CD4-positive, alpha-beta T cell (primary cell): ENCODE measurements at regions not wholly inside any gene's neighbourhood (a gene's known extent, or its start where the extent isn't known, plus 50 kb on each side); places are given as distances from the start of the nearest gene placed in this dataset.

ENCODE experiments used
- ATAC-seq: fragments of 200-7000 bp; cut with Tn5 transposase; one replicate; pipeline ENCODE4 v1.10.0; 2022; ENCODE audit warnings: mild to moderate bottlenecking; ENCODE audit not compliant: poor library complexity
- CTCF ChIA-PET: fragments of 350-600 bp; sonication (Branson Sonifier 250); formaldehyde crosslinking; loops from one replicate; lab custom pipeline; 2021; ENCODE audit warnings: antibody characterized with exemption, inconsistent platforms; lab: Charles Lee
- POLR2A ChIA-PET: fragments of 350-600 bp; sonication (Branson Sonifier 250); formaldehyde crosslinking; loops from one replicate; lab custom pipeline; 2021; ENCODE audit warnings: antibody characterized with exemption, inconsistent platforms; lab: Charles Lee
- DNase-seq, 14 experiments: peaks; one replicate each; pipeline ENCODE4 v3.0.0-alpha.2; 2013 to 2020; ENCODE audit warnings: mixed read lengths in 2 of 14
- H3K27ac ChIP-seq, 2 donors: one replicate each; pipeline versions ENCODE4 v1.5.1 to v1.7.0; 2013; ENCODE audit warnings: low read length in 2 of 2, low read depth in 1 of 2, mild to moderate bottlenecking in 1 of 2
- H3K27me3 ChIP-seq, 2 experiments: 1 replicate in 1 of 2; 2 replicates in 1 of 2; pipeline versions ENCODE4 v1.6.1 to v1.7.0; 2013; ENCODE audit warnings: low read length in 2 of 2, control low read depth in 1 of 2, mild to moderate bottlenecking in 1 of 2, moderate library complexity in 1 of 2; ENCODE audit not compliant: insufficient read depth in 2 of 2, control insufficient read depth in 1 of 2
- H3K36me3 ChIP-seq: one replicate; pipeline ENCODE4 v1.6.1; 2013; ENCODE audit warnings: low read length, control low read depth; ENCODE audit not compliant: insufficient read depth
- H3K4me1 ChIP-seq: one replicate; pipeline ENCODE4 v1.6.1; 2013; ENCODE audit warnings: low read length, control low read depth; ENCODE audit not compliant: insufficient read depth
- H3K4me3 ChIP-seq: one replicate; pipeline ENCODE4 v1.5.1; 2013; ENCODE audit warnings: mild to moderate bottlenecking, low read length, moderate library complexity
- H3K9me3 ChIP-seq, 2 experiments: 1 replicate in 1 of 2; 2 replicates in 1 of 2; pipeline versions ENCODE4 v1.6.1 to v1.7.0; 2013; ENCODE audit warnings: low read length in 2 of 2, mild to moderate bottlenecking in 2 of 2, control low read depth in 1 of 2, moderate library complexity in 1 of 2; ENCODE audit not compliant: control insufficient read depth in 1 of 2, insufficient read depth in 1 of 2
- H3K27ac Mint-ChIP-seq: one replicate; pipeline ENCODE4 v1.8.0; 2020; ENCODE audit warnings: mixed read lengths
- H3K27me3 Mint-ChIP-seq: one replicate; pipeline ENCODE4 v1.8.0; 2021; ENCODE audit warnings: mixed read lengths
- H3K36me3 Mint-ChIP-seq: one replicate; pipeline ENCODE4 v1.8.0; 2021; ENCODE audit warnings: low read depth, mixed read lengths
- H3K4me1 Mint-ChIP-seq: one replicate; pipeline ENCODE4 v1.8.0; 2021; ENCODE audit warnings: low read depth, mixed read lengths
- H3K4me3 Mint-ChIP-seq: one replicate; pipeline ENCODE4 v1.8.0; 2020; ENCODE audit warnings: mild to moderate bottlenecking, mixed read lengths
- H3K9me3 Mint-ChIP-seq: one replicate; pipeline ENCODE4 v1.8.0; 2020; ENCODE audit warnings: mixed read lengths
- intact Hi-C, 2 experiments: fragments of 100-400 bp; cut with DNase I in 1 of 2; cut with micrococcal nuclease in 1 of 2; formaldehyde crosslinking; loops; one replicate each; pipeline versions ENCODE4 v1.15.1 to v1.9.0; 2023 to 2025; cut with DNase I, micrococcal nuclease
- TF ChIP-seq, protein P1 (sequence below): fragments of 200-600 bp; IDR thresholded peaks from one replicate; pipeline ENCODE4 v1.8.0; 2022; ENCODE audit warnings: antibody characterized with exemption, mild to moderate bottlenecking

DNA sequence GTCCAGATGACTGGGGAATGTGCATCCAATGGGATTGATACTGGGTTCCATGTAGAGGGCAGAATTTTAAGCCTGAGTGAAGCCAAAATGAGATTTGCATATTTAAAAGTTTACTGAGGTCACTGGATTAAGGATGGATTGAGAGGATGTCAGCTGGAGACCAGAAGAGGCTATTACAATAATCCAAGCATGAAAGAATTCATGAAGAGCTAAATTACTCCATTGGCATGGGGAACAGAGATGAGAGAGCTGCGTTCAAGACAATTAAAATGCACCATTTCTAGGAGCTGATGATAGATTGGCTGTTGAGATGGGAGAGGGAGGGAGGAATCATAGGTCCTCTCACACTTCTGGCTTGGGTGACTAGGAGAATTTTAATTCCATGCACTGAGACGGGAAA, 158.5 kb downstream of the JCAD start:
- H3K36me3 ChIP-seq: no peaks in the 10 kb centered on the region
- no peak overlapping the region for H3K4me3 ChIP-seq
- H3K4me1 ChIP-seq: no peaks in the 10 kb centered on the region
- ATAC-seq (no peak), DNase-seq (no peak)
- POLR2A ChIA-PET: no interaction called here
- CTCF ChIA-PET: no interaction called here
- H3K9me3 ChIP-seq: no peaks in the 10 kb centered on the region
- TF ChIP-seq, protein P1, sequence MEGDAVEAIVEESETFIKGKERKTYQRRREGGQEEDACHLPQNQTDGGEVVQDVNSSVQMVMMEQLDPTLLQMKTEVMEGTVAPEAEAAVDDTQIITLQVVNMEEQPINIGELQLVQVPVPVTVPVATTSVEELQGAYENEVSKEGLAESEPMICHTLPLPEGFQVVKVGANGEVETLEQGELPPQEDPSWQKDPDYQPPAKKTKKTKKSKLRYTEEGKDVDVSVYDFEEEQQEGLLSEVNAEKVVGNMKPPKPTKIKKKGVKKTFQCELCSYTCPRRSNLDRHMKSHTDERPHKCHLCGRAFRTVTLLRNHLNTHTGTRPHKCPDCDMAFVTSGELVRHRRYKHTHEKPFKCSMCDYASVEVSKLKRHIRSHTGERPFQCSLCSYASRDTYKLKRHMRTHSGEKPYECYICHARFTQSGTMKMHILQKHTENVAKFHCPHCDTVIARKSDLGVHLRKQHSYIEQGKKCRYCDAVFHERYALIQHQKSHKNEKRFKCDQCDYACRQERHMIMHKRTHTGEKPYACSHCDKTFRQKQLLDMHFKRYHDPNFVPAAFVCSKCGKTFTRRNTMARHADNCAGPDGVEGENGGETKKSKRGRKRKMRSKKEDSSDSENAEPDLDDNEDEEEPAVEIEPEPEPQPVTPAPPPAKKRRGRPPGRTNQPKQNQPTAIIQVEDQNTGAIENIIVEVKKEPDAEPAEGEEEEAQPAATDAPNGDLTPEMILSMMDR: no peak
- Mint-ChIP-seq H3K27ac (no peak overlapping the region), H3K36me3 (no peaks in the 10 kb centered on the region), H3K4me1 (no peaks in the 10 kb centered on the region), H3K9me3 (no peaks in the 10 kb centered on the region), H3K27me3 (peaks cover 12% of the 10 kb centered on the region), H3K4me3 (no peak overlapping the region)
- intact Hi-C loops: no loop called here
- H3K27ac ChIP-seq: no peak overlapping the region
- H3K27me3 ChIP-seq: peaks cover 0 to 5% of the 10 kb centered on the region in 2 experiments

DNA sequence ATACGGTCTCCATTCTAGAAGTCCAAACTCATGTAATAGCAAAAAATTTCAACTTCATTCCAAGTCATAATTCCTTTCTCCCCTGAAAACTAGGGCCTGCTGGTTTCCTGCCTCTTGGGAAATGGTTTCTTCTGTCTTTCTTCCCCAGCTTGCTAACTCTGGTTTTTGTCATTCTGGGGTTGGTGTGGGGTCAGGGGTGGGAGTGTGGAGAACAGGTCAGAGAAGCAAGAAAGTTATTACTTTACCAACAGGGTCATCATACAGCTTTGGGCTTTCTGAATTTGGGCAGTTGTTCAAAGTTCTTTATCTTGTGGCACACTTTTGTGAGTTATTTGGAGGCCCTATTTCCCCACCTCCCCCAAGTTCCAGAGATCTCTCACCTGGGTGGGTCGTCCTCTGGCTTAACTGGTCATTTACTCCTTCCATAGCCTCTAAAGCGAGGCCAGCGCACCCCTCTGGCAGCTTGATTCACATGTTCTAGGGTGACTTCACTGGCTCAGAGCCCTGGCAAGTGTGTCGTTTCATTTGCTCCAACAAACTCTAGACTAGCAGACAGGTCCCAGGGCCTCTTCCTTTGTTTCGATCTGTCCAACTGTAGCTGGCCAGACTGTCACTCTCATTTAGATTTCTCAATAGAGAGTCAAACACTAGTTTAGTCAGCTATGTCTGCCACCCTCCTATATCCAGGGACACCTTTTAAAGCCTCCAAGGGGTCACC, 161.2 kb downstream of the JCAD start:
- peaks cover 6% of the 10 kb centered on the region for H3K9me3 Mint-ChIP-seq

DNA sequence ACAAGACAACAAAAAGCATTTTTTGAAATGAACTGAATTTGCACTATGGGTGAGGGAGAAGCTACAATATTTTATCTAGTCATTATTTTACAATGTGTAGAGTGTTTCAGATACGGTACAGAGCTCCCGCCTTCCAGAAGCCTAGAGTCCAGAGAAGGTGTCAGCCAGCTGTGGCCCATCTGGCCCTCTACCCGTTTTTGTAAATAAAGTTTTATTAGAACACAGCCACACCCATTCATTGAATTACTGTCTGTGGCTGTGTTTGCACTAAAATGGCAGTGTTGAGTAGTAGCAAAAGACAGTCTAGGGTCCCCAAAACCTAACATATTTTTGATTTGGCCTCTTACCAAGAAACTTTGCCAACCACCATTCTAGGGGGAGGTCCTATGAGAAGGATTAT, 162.0 kb downstream of the JCAD start:
- intact Hi-C loops: no loop called here
- Mint-ChIP-seq H3K27ac (no peak overlapping the region), H3K4me3 (no peak overlapping the region), H3K27me3 (peaks cover 12% of the 10 kb centered on the region), H3K9me3 (peaks cover 6% of the 10 kb centered on the region), H3K36me3 (no peaks in the 10 kb centered on the region), H3K4me1 (no peaks in the 10 kb centered on the region)
- Histone ChIP-seq H3K36me3 (no peaks in the 10 kb centered on the region), H3K4me3 (no peak overlapping the region), H3K27ac (no peak overlapping the region), H3K9me3 (no peaks in the 10 kb centered on the region), H3K4me1 (no peaks in the 10 kb centered on the region), H3K27me3 (peaks cover 0 to 3% of the 10 kb centered on the region in 2 experiments)
- DNase-seq: no peak
- CTCF ChIA-PET: no interaction called here
- ATAC-seq: no peak
- POLR2A ChIA-PET: no interaction called here
- TF ChIP-seq, protein P1: no peak

More for the DNA sequence above, 161.2 kb downstream of the JCAD start:
- H3K36me3 Mint-ChIP-seq: no peaks in the 10 kb centered on the region
- Histone ChIP-seq H3K36me3 (no peaks in the 10 kb centered on the region), H3K4me3 (no peak overlapping the region), H3K4me1 (no peaks in the 10 kb centered on the region), H3K27me3 (peaks cover 0 to 3% of the 10 kb centered on the region in 2 experiments), H3K9me3 (no peaks in the 10 kb centered on the region), H3K27ac (no peak overlapping the region)
- ChIA-PET CTCF (no interaction called here), POLR2A (no interaction called here)
- DNase-seq (no peak), ATAC-seq (no peak)
- H3K4me1 Mint-ChIP-seq: no peaks in the 10 kb centered on the region
- intact Hi-C loops: no loop called here
- no peak overlapping the region for H3K4me3 Mint-ChIP-seq
- TF ChIP-seq, protein P1: no peak
- peaks cover 12% of the 10 kb centered on the region for H3K27me3 Mint-ChIP-seq
- H3K27ac Mint-ChIP-seq: no peak overlapping the region
